GM21447 (cell line): ENCODE measurements at regions not wholly inside any gene's neighbourhood (a gene's known extent, or its start where the extent isn't known, plus 50 kb on each side); places are given as distances from the start of the nearest gene placed in this dataset.

Source experiments
- ATAC-seq: cut with Tn5 transposase; IDR thresholded peaks from one replicate; pipeline ENCODE4 v1.9.1; 2021; ENCODE audit not compliant: unreplicated experiment

GRCh38 chr5:74200560-74200959 is 440.0 kb downstream of the ENC1 start:
- ATAC-seq = no peak

- ATAC-seq = no peak
These were observed 440.9 kb downstream of the ENC1 start for GRCh38 chr5:74199436-74200210.

- no peak for ATAC-seq
These were observed 441.5 kb downstream of the ENC1 start for GRCh38 chr5:74199005-74199404.

- no peak for ATAC-seq
These were observed 442.4 kb downstream of the ENC1 start for GRCh38 chr5:74198156-74198555.

GRCh38 chr5:74196233-74196632 is 444.3 kb downstream of the ENC1 start:
- peak; percentile 65 for ATAC-seq

- ATAC-seq = no peak
These were observed 446.3 kb downstream of the ENC1 start for GRCh38 chr5:74194196-74194595.

GRCh38 chr5:74192606-74193299 is 447.8 kb downstream of the ENC1 start:
- ATAC-seq = no peak

- ATAC-seq = no peak
These were observed 452.0 kb downstream of the ENC1 start for GRCh38 chr5:74188351-74189105.

GRCh38 chr5:74187757-74188156 is 452.8 kb downstream of the ENC1 start:
- no peak for ATAC-seq

- ATAC-seq = no peak
These were observed 453.9 kb downstream of the ENC1 start for GRCh38 chr5:74186356-74187315.

GRCh38 chr5:74185599-74185998 is 454.9 kb downstream of the ENC1 start:
- no peak for ATAC-seq

- ATAC-seq = no peak
These were observed 455.9 kb downstream of the ENC1 start for GRCh38 chr5:74184649-74185048.

- no peak for ATAC-seq
These were observed 457.5 kb downstream of the ENC1 start for GRCh38 chr5:74183041-74183440.

GRCh38 chr5:74182603-74183002 is 457.9 kb downstream of the ENC1 start:
- ATAC-seq = no peak

GRCh38 chr5:74179701-74180100 is 460.8 kb downstream of the ENC1 start:
- ATAC-seq = no peak

GRCh38 chr5:74179179-74179578 is 461.3 kb downstream of the ENC1 start:
- no peak for ATAC-seq

GRCh38 chr5:74177961-74178360 is 462.6 kb downstream of the ENC1 start:
- no peak for ATAC-seq

- no peak for ATAC-seq
These were observed 466.2 kb downstream of the ENC1 start for GRCh38 chr5:74174366-74174765.

GRCh38 chr5:74173665-74174064 is 466.9 kb downstream of the ENC1 start:
- ATAC-seq = no peak

GRCh38 chr5:74173241-74173640 is 467.3 kb downstream of the ENC1 start:
- no peak for ATAC-seq

- no peak for ATAC-seq
These were observed 470.8 kb downstream of the ENC1 start for GRCh38 chr5:74169701-74170100.
